ENCODE measurements at regions not wholly inside any gene's neighbourhood (a gene's known extent, or its start where the extent isn't known, plus 50 kb on each side); places are given as distances from the start of the nearest gene placed in this dataset.

- no peak for TF ChIP-seq CHD7 (IDR thresholded peaks at IDR 0.05; ENCODE audit: insufficient replicate concordance, low read length)
- 0 out of 2 replicates have a peak, but pooled peaks have one; percentile 15 for TF ChIP-seq RXRA (IDR thresholded peaks at IDR 0.05; ENCODE audit: insufficient read depth, low read depth, low read length)
- TF ChIP-seq TCF12 (IDR thresholded peaks at IDR 0.05; ENCODE audit: low read depth, low read length) = peak; percentile 97
- 0 out of 2 replicates have a peak, but pooled peaks have one; percentile 12 for TF ChIP-seq EGR1 (IDR thresholded peaks at IDR 0.05; ENCODE audit: borderline replicate concordance, low read depth, low read length)
- TF ChIP-seq JUND (IDR thresholded peaks at IDR 0.05; ENCODE audit: low read length) = no peak
- no peak for TF ChIP-seq JUN (IDR thresholded peaks at IDR 0.05; ENCODE audit: low read depth, low read length)
- TF ChIP-seq ASH2L (IDR thresholded peaks at IDR 0.05; ENCODE audit: low read length) = peak; percentile 51
- TF ChIP-seq RNF2 (IDR thresholded peaks at IDR 0.05; ENCODE audit: borderline replicate concordance, low read depth, low read length, missing control alignments, poor library complexity, severe bottlenecking) = no peak
- TF ChIP-seq SRF (IDR thresholded peaks at IDR 0.05; ENCODE audit: low read depth, low read length) = no peak
- no peak for TF ChIP-seq CHD2 (IDR thresholded peaks at IDR 0.05; ENCODE audit: low read length)
- no peak for TF ChIP-seq BCL11A (IDR thresholded peaks at IDR 0.05; ENCODE audit: low read depth in 2 of 2, low read length in 2 of 2)
These were observed 63.5 kb upstream of the NFASC start (continued) for GRCh38 chr1:204806943-204807687.
